ENCODE measurements at regions not wholly inside any gene's neighbourhood (a gene's known extent, or its start where the extent isn't known, plus 50 kb on each side); places are given as distances from the start of the nearest gene placed in this dataset.
A peak's percentile ranks its signal among the peaks of the same experiment; 100 is the strongest.

DNA sequence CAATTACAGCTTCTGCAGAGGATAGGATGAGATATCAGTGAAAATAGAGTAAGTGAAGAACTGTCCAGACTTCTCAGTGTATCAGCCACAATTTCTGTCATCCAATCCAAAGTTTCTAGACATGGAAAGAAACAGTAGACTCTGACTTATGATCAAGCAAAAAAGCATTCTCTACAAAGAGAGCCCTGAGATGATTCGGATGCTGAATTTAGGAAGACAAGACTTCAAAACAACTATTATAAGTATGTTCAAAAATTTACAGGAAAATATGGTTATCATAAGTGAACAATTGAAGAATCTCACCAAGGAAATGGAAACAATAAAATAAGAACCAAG, 238.2 kb upstream of the IRS2 start:
- Mint-ChIP-seq H3K27me3 (ENCODE audit: low read depth) (no peaks in the 10 kb centered on the region), H3K4me3 (no peak overlapping the region), H3K9me3 (peaks cover 12% of the 10 kb centered on the region), H3K36me3 (no peaks in the 10 kb centered on the region), H3K4me1 (no peaks in the 10 kb centered on the region), H3K27ac (no peak overlapping the region)
- no peak for DNase-seq (ENCODE audit: low spot score in 2 of 2, unreplicated experiment in 2 of 2)
- TF ChIP-seq, protein P1, sequence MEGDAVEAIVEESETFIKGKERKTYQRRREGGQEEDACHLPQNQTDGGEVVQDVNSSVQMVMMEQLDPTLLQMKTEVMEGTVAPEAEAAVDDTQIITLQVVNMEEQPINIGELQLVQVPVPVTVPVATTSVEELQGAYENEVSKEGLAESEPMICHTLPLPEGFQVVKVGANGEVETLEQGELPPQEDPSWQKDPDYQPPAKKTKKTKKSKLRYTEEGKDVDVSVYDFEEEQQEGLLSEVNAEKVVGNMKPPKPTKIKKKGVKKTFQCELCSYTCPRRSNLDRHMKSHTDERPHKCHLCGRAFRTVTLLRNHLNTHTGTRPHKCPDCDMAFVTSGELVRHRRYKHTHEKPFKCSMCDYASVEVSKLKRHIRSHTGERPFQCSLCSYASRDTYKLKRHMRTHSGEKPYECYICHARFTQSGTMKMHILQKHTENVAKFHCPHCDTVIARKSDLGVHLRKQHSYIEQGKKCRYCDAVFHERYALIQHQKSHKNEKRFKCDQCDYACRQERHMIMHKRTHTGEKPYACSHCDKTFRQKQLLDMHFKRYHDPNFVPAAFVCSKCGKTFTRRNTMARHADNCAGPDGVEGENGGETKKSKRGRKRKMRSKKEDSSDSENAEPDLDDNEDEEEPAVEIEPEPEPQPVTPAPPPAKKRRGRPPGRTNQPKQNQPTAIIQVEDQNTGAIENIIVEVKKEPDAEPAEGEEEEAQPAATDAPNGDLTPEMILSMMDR (IDR thresholded peaks at IDR 0.05; ENCODE audit: unreplicated experiment), result no peak

GRCh38 chr13:110023729-110024644, 237.6 kb upstream of the IRS2 start:
- Mint-ChIP-seq H3K27me3 (ENCODE audit: low read depth) (no peaks in the 10 kb centered on the region), H3K4me1 (no peaks in the 10 kb centered on the region), H3K9me3 (peaks cover 12% of the 10 kb centered on the region), H3K27ac (no peak overlapping the region), H3K4me3 (no peak overlapping the region), H3K36me3 (no peaks in the 10 kb centered on the region)
- DNase-seq (ENCODE audit: low spot score in 2 of 2, unreplicated experiment in 2 of 2), result no peak
- TF ChIP-seq, protein P1 (IDR thresholded peaks at IDR 0.05; ENCODE audit: unreplicated experiment), result no peak

- DNase-seq (ENCODE audit: low spot score in 2 of 2, unreplicated experiment in 2 of 2), result no peak
- no peaks in the 10 kb centered on the region for H3K36me3 Mint-ChIP-seq
- H3K4me1 Mint-ChIP-seq, result peaks cover 13% of the 10 kb centered on the region
- peak overlapping the region; percentile 65 for H3K27ac Mint-ChIP-seq
- H3K9me3 Mint-ChIP-seq, result peaks cover 12% of the 10 kb centered on the region
- no peaks in the 10 kb centered on the region for H3K27me3 Mint-ChIP-seq (ENCODE audit: low read depth)
- TF ChIP-seq, protein P1 (IDR thresholded peaks at IDR 0.05; ENCODE audit: unreplicated experiment), result no peak
- no peak overlapping the region for H3K4me3 Mint-ChIP-seq
These were observed 231.6 kb upstream of the IRS2 start for GRCh38 chr13:110018009-110018408.

DNA sequence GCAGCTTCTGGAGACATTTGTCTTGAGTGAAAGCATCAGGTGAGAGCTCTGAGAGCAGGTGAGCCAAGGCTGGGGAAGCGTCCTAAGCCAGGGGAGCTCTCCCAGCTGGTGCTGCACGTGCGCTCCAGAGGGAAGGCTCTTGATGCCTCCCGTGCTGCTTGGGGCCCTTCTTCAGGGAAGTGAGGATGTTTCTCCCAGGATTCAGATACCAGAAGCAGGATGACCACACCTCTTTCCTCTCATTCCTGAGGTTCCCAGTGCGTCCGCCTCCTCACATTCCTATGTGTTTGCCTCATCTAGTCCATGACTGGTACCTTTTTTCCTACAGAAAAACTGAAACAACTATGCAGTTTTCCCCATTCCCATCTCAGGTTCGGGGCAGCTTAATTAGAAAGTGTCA, 231.0 kb upstream of the IRS2 start:
- H3K27me3 Mint-ChIP-seq (ENCODE audit: low read depth), result no peaks in the 10 kb centered on the region
- H3K27ac Mint-ChIP-seq, result peak overlapping the region; percentile 65
- TF ChIP-seq, protein P1 (IDR thresholded peaks at IDR 0.05; ENCODE audit: unreplicated experiment), result no peak
- no peak overlapping the region for H3K4me3 Mint-ChIP-seq
- no peaks in the 10 kb centered on the region for H3K36me3 Mint-ChIP-seq
- peaks cover 12% of the 10 kb centered on the region for H3K9me3 Mint-ChIP-seq
- H3K4me1 Mint-ChIP-seq, result peaks cover 20% of the 10 kb centered on the region
- peak; percentile 22 to 45 for DNase-seq (ENCODE audit: low spot score in 2 of 2, unreplicated experiment in 2 of 2)

DNA sequence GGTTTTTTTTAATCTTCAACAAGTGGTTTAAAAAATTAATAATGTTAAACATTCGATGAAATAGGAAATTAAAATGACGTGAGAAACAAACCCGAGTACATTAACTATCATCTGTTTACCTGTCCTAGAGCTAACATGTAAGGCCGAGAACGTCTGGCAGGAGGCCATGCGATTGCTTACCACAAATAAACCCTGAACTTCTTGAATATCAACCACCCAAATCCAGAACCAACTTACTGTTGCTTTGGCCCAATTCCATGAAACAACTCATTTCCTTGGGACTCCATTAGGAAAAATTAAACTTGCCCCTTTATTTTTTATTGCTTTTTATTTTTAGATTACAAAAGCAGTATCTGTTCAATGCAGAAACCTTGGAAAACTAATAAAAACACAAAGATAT, 228.9 kb upstream of the IRS2 start:
- Mint-ChIP-seq H3K9me3 (peaks cover 7% of the 10 kb centered on the region), H3K36me3 (no peaks in the 10 kb centered on the region), H3K27me3 (ENCODE audit: low read depth) (no peaks in the 10 kb centered on the region), H3K4me3 (no peak overlapping the region), H3K4me1 (peaks cover 38% of the 10 kb centered on the region), H3K27ac (no peak overlapping the region)
- DNase-seq (ENCODE audit: low spot score in 2 of 2, unreplicated experiment in 2 of 2), result no peak
- TF ChIP-seq, protein P1 (IDR thresholded peaks at IDR 0.05; ENCODE audit: unreplicated experiment), result no peak
